Gastrocnemius medialis (tissue), 4 donors: ENCODE measurements at regions not wholly inside any gene's neighbourhood (a gene's known extent, or its start where the extent isn't known, plus 50 kb on each side); places are given as distances from the start of the nearest gene placed in this dataset.

Experiments used
- ATAC-seq, 2 donors: fragments of 150-250 bp; one replicate each; pipeline ENCODE4 v1.9.1; 2016
- DNase-seq, 2 donors: peaks; one replicate each; pipeline ENCODE4 v3.0.0-alpha.2; 2019
- H3K27ac ChIP-seq, 4 donors: fragments of 200-600 bp; sonication (generic); 1 replicate in 1 of 4; 2 replicates in 3 of 4; pipeline ENCODE4 v1.5.1; 2016 to 2018; ENCODE audit warnings: mild to moderate bottlenecking in 2 of 4, moderate library complexity in 1 of 4
- H3K27me3 ChIP-seq, 3 donors: fragments of 200-600 bp; sonication (generic) in 2 of 3; 1 replicate in 1 of 3; 2 replicates in 2 of 3; pipeline versions ENCODE4 v1.5.1 to v1.6.0; 2016 to 2019; ENCODE audit warnings: mild to moderate bottlenecking in 1 of 3, moderate library complexity in 1 of 3
- H3K36me3 ChIP-seq, 2 donors: fragments of 200-600 bp; sonication (generic) in 1 of 2; one replicate each; pipeline ENCODE4 v1.5.1; 2017 to 2018
- H3K4me1 ChIP-seq, 2 donors: fragments of 200-600 bp; sonication (generic) in 1 of 2; one replicate each; pipeline ENCODE4 v1.5.1; 2016 to 2017; ENCODE audit warnings: mild to moderate bottlenecking in 2 of 2
- H3K4me3 ChIP-seq, 4 donors: fragments of 200-600 bp; sonication (generic) in 3 of 4; 1 replicate in 1 of 4; 2 replicates in 3 of 4; pipeline ENCODE4 v1.5.1; 2016 to 2019; ENCODE audit warnings: mild to moderate bottlenecking in 2 of 4
- H3K9me3 ChIP-seq, 3 donors: fragments of 200-600 bp; sonication (generic) in 2 of 3; 1 replicate in 1 of 3; 2 replicates in 2 of 3; pipeline ENCODE4 v1.5.1; 2016 to 2019
- CTCF ChIP-seq, 5 experiments: fragments of 450-650 bp in 3 of 5; fragments of 200-600 bp in 2 of 5; sonication (generic) in 2 of 5; IDR thresholded peaks in 4 of 5; conservative IDR thresholded peaks in 1 of 5; 1 replicate in 4 of 5; 2 replicates in 1 of 5; pipeline ENCODE4 v1.5.1; 2016 to 2019; ENCODE audit warnings: antibody characterized with exemption in 5 of 5, mild to moderate bottlenecking in 3 of 5, moderate library complexity in 3 of 5
- POLR2A ChIP-seq, 2 donors: fragments of 450-650 bp; IDR thresholded peaks; one replicate each; pipeline ENCODE4 v1.6.1; 2017; ENCODE audit warnings: antibody characterized with exemption in 2 of 2, mild to moderate bottlenecking in 2 of 2, moderate library complexity in 2 of 2
- in situ Hi-C, 4 donors: fragments of 200-750 bp; cut with MboI; loops; one replicate each; pipeline versions ENCODE4 v1.15.0 to v1.8.0; 2017; ENCODE audit warnings: low sequenced_read_pairs in 4 of 4
- intact Hi-C: fragments of 100-400 bp; cut with DNase I; formaldehyde crosslinking; loops from one replicate; pipeline ENCODE4 v1.15.1; 2023; ENCODE audit warnings: low total_unique reads

GRCh38 chr2:16325016-16325975, 340.3 kb downstream of the CYRIA start:
- Histone ChIP-seq H3K4me1 (no peaks in the 10 kb centered on the region), H3K9me3 (no peaks in the 10 kb centered on the region), H3K36me3 (no peaks in the 10 kb centered on the region), H3K27ac (no peak overlapping the region), H3K27me3 (no peaks in the 10 kb centered on the region), H3K4me3 (no peak overlapping the region)
- TF ChIP-seq CTCF (IDR thresholded peaks at IDR 0.05 in 4 of 5, conservative IDR thresholded peaks at IDR 0.05 in 1 of 5) = no peak
- TF ChIP-seq POLR2A (IDR thresholded peaks at IDR 0.05) = no peak
- intact Hi-C loops = no loop called here
- no peak for DNase-seq
- in situ Hi-C loops = no loop called here
- ATAC-seq = no peak

GRCh38 chr2:16324544-16324937, 341.1 kb downstream of the CYRIA start:
- no peak for TF ChIP-seq CTCF (IDR thresholded peaks at IDR 0.05 in 4 of 5, conservative IDR thresholded peaks at IDR 0.05 in 1 of 5)
- no peak for TF ChIP-seq POLR2A (IDR thresholded peaks at IDR 0.05)
- no peak for DNase-seq
- H3K36me3 ChIP-seq = no peaks in the 10 kb centered on the region
- H3K27me3 ChIP-seq = no peaks in the 10 kb centered on the region
- no peak for ATAC-seq
- in situ Hi-C loops (no loop called here), intact Hi-C loops (no loop called here)
- H3K27ac ChIP-seq = no peak overlapping the region
- no peaks in the 10 kb centered on the region for H3K4me1 ChIP-seq
- no peak overlapping the region for H3K4me3 ChIP-seq
- no peaks in the 10 kb centered on the region for H3K9me3 ChIP-seq

- Histone ChIP-seq H3K4me3 (no peak overlapping the region), H3K4me1 (no peaks in the 10 kb centered on the region), H3K27ac (no peak overlapping the region), H3K36me3 (no peaks in the 10 kb centered on the region), H3K27me3 (no peaks in the 10 kb centered on the region), H3K9me3 (no peaks in the 10 kb centered on the region)
- ATAC-seq = no peak
- DNase-seq = no peak
- intact Hi-C loops (no loop called here), in situ Hi-C loops (no loop called here)
- no peak for TF ChIP-seq CTCF (IDR thresholded peaks at IDR 0.05 in 4 of 5, conservative IDR thresholded peaks at IDR 0.05 in 1 of 5)
- no peak for TF ChIP-seq POLR2A (IDR thresholded peaks at IDR 0.05)
Measured at GRCh38 chr2:16323551-16324543, 341.8 kb downstream of the CYRIA start.

GRCh38 chr2:16323126-16323520, 342.5 kb downstream of the CYRIA start:
- no peak for DNase-seq
- Histone ChIP-seq H3K27ac (no peak overlapping the region), H3K27me3 (no peaks in the 10 kb centered on the region), H3K9me3 (no peaks in the 10 kb centered on the region), H3K4me1 (no peaks in the 10 kb centered on the region), H3K4me3 (no peak overlapping the region), H3K36me3 (no peaks in the 10 kb centered on the region)
- no peak for TF ChIP-seq CTCF (IDR thresholded peaks at IDR 0.05 in 4 of 5, conservative IDR thresholded peaks at IDR 0.05 in 1 of 5)
- TF ChIP-seq POLR2A (IDR thresholded peaks at IDR 0.05) = no peak
- intact Hi-C loops (no loop called here), in situ Hi-C loops (no loop called here)
- ATAC-seq = no peak
